Testis (tissue), 2 donors: ENCODE measurements at regions not wholly inside any gene's neighbourhood (a gene's known extent, or its start where the extent isn't known, plus 50 kb on each side); places are given as distances from the start of the nearest gene placed in this dataset.

ENCODE experiments used
- CTCF ChIP-seq, 3 experiments: fragments of 450-650 bp in 2 of 3; fragments of 200-600 bp in 1 of 3; sonication (generic) in 1 of 3; IDR thresholded peaks; one replicate each; pipeline ENCODE4 v1.5.1; 2016 to 2019; ENCODE audit warnings: antibody characterized with exemption in 3 of 3, mild to moderate bottlenecking in 2 of 3, moderate library complexity in 1 of 3
- POLR2A ChIP-seq: fragments of 450-650 bp; IDR thresholded peaks from one replicate; pipeline ENCODE4 v1.6.1; 2017; ENCODE audit warnings: antibody characterized with exemption, mild to moderate bottlenecking, moderate library complexity

- TF ChIP-seq POLR2A (no peak), CTCF (IDR thresholded peaks at IDR 0.05) (no peak)
Observed at GRCh38 chr6:6826961-6827360, 238.4 kb downstream of the LY86 start.
